Trophoblast cell (in vitro differentiated cells and primary cell): ENCODE measurements at regions not wholly inside any gene's neighbourhood (a gene's known extent, or its start where the extent isn't known, plus 50 kb on each side); places are given as distances from the start of the nearest gene placed in this dataset.

Experiments used
- DNase-seq, 2 donors: peaks; one replicate each; pipeline ENCODE4 v3.0.0-alpha.2; 2016
- H2AFZ ChIP-seq: 2 replicates; pipeline ENCODE4 v1.6.1; 2013; ENCODE audit warnings: low read length, moderate library complexity, mild to moderate bottlenecking; ENCODE audit not compliant: insufficient read depth, poor library complexity
- H2AK5ac ChIP-seq: 2 replicates; pipeline ENCODE4 v1.6.1; 2013; ENCODE audit warnings: mild to moderate bottlenecking, low read length
- H2BK120ac ChIP-seq: 2 replicates; pipeline ENCODE4 v1.6.1; 2013; ENCODE audit warnings: low read length, mild to moderate bottlenecking, moderate library complexity; ENCODE audit not compliant: insufficient read depth, poor library complexity
- H2BK12ac ChIP-seq: 2 replicates; pipeline ENCODE4 v1.6.1; 2013; ENCODE audit warnings: mild to moderate bottlenecking, low read length, moderate library complexity
- H2BK5ac ChIP-seq: 2 replicates; pipeline ENCODE4 v1.6.1; 2013; ENCODE audit warnings: low read length, low read depth, moderate library complexity, mild to moderate bottlenecking; ENCODE audit not compliant: poor library complexity
- H3K14ac ChIP-seq: 2 replicates; pipeline ENCODE4 v1.6.1; 2013; ENCODE audit warnings: mild to moderate bottlenecking, low read length
- H3K18ac ChIP-seq: 2 replicates; pipeline ENCODE4 v1.6.1; 2013; ENCODE audit warnings: mild to moderate bottlenecking, low read length
- H3K23ac ChIP-seq: 2 replicates; pipeline ENCODE4 v1.6.1; 2013; ENCODE audit warnings: low read length
- H3K27ac ChIP-seq: 2 replicates; pipeline ENCODE4 v1.5.1; 2013; ENCODE audit warnings: low read depth, mild to moderate bottlenecking, inconsistent platforms, low read length, moderate library complexity
- H3K27me3 ChIP-seq: 2 replicates; pipeline ENCODE4 v1.6.1; 2013; ENCODE audit warnings: inconsistent platforms, mild to moderate bottlenecking, low read length, moderate library complexity; ENCODE audit not compliant: insufficient read depth
- H3K36me3 ChIP-seq, 2 experiments: 1 replicate in 1 of 2; 2 replicates in 1 of 2; pipeline ENCODE4 v1.6.1; 2013; ENCODE audit warnings: low read length in 2 of 2, mild to moderate bottlenecking in 2 of 2, moderate library complexity in 1 of 2; ENCODE audit not compliant: insufficient read depth in 2 of 2, control insufficient read depth in 1 of 2
- H3K4ac ChIP-seq: 2 replicates; pipeline ENCODE4 v1.6.1; 2013; ENCODE audit warnings: low read depth, mild to moderate bottlenecking, low read length, moderate library complexity
- H3K4me1 ChIP-seq, 2 experiments: 1 replicate in 1 of 2; 2 replicates in 1 of 2; pipeline ENCODE4 v1.6.1; 2013; ENCODE audit warnings: low read length in 2 of 2, mild to moderate bottlenecking in 2 of 2, moderate library complexity in 1 of 2; ENCODE audit not compliant: insufficient read depth in 2 of 2, control insufficient read depth in 1 of 2
- H3K4me2 ChIP-seq: 2 replicates; pipeline ENCODE4 v1.6.1; 2013; ENCODE audit warnings: inconsistent platforms, mild to moderate bottlenecking, low read length, moderate library complexity
- H3K4me3 ChIP-seq: 2 replicates; pipeline ENCODE4 v1.5.1; 2013; ENCODE audit warnings: mild to moderate bottlenecking, low read depth, low read length, inconsistent platforms
- H3K79me1 ChIP-seq: one replicate; pipeline ENCODE4 v1.6.1; 2013; ENCODE audit warnings: low read length
- H3K79me2 ChIP-seq: 2 replicates; pipeline ENCODE4 v1.6.1; 2013; ENCODE audit warnings: low read length, mild to moderate bottlenecking; ENCODE audit not compliant: control insufficient read depth, insufficient read depth, poor library complexity
- H3K9ac ChIP-seq: 2 replicates; pipeline ENCODE4 v1.6.1; 2013; ENCODE audit warnings: mild to moderate bottlenecking, low read length
- H3K9me3 ChIP-seq: 2 replicates; pipeline ENCODE4 v1.6.1; 2013; ENCODE audit warnings: low read depth, mild to moderate bottlenecking, control low read depth, inconsistent platforms, low read length; ENCODE audit not compliant: insufficient read depth
- H4K12ac ChIP-seq: 2 replicates; pipeline ENCODE4 v1.6.1; 2013; ENCODE audit warnings: low read depth, mild to moderate bottlenecking, low read length, moderate library complexity
- H4K8ac ChIP-seq: 2 replicates; pipeline ENCODE4 v1.6.1; 2013; ENCODE audit warnings: low read depth, mild to moderate bottlenecking, low read length, moderate library complexity
- H4K91ac ChIP-seq: one replicate; pipeline ENCODE4 v1.6.1; 2013; ENCODE audit warnings: low read depth, mild to moderate bottlenecking, low read length, moderate library complexity
- WGBS: extraction: QIAGEN DNeasy Blood & Tissue Kit; methylation state at CpG from one replicate; pipeline ENCODE4 v1.1.7; 2013; ENCODE audit warnings: missing lambda C conversion rate; ENCODE audit not compliant: insufficient read length, insufficient coverage; ENCODE audit errors: extremely low coverage; 5-methylcytosine and 5-hydroxymethylcytosine counted together

DNA sequence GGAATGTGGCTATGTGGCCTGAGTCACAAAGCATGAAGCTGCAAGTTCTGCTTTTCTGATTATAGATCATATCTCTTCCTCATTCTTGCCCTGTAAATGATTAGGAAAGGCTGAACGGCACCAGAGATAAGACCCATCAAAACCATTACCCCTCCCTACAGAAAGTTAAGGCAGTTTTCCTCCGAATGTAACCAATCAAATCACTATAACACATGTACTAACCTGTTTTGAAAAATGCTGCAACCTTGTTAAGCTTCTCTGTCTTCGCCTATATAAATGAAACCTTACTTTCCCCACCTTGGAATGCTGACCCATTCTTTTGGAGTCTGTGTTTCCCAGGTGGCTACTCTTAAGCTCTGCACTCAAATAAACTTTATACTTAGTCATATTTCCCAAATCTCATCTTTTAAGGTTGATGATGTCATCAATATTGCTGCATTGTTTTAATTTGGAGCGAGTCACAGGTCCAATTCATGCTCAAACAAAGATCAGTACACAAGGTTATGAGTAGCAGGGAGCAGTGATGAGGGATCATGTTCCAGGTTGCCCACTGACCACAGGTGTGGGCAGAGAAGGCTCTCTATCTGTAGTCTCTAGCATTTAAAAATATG lies 662.3 kb downstream of the IRS1 start:
- Histone ChIP-seq H3K27me3 (no peaks in the 10 kb centered on the region), H3K23ac (no peak overlapping the region), H3K27ac (no peak overlapping the region), H3K4ac (no peak overlapping the region), H4K8ac (no peak overlapping the region), H2BK5ac (no peak overlapping the region), H3K4me2 (no peak overlapping the region), H3K18ac (no peak overlapping the region), H2BK12ac (no peak overlapping the region), H2AFZ (no peak overlapping the region), H2AK5ac (no peak overlapping the region), H3K79me1 (no peaks in the 10 kb centered on the region), H3K36me3 (no peaks in the 10 kb centered on the region), H3K4me1 (no peaks in the 10 kb centered on the region), H4K91ac (no peak overlapping the region), H3K4me3 (no peak overlapping the region), H2BK120ac (no peak overlapping the region), H3K9me3 (no peaks in the 10 kb centered on the region), H3K9ac (no peak overlapping the region), H3K14ac (no peak overlapping the region), H3K79me2 (no peaks in the 10 kb centered on the region), H4K12ac (no peak overlapping the region)
- peak; percentile 3 to 27 for DNase-seq
- WGBS: no CpG with 5 or more reads among the region's 4 CpGs

DNA sequence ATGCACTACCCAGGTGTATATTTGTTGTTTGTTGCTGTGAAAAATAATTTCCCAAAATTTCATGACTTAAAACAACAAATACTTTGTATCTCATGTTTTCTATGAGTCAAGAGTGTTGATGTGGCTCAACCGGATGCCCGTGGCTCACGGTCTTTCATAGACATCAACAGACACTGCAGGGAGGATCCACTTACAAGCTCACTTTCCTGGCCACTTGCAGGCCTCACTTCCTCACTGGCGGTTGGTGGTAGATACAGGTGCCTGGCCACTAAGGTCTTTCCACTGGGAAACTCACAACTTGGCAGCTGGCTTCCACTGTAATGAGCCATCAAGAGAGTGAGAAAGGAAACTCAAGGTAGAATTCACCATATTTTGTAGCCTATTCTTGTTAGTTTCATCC lies 662.9 kb downstream of the IRS1 start:
- DNase-seq: peak; percentile 10 to 12
- Histone ChIP-seq H2BK120ac (peak overlapping the region; percentile 3), H3K79me1 (no peaks in the 10 kb centered on the region)

DNA sequence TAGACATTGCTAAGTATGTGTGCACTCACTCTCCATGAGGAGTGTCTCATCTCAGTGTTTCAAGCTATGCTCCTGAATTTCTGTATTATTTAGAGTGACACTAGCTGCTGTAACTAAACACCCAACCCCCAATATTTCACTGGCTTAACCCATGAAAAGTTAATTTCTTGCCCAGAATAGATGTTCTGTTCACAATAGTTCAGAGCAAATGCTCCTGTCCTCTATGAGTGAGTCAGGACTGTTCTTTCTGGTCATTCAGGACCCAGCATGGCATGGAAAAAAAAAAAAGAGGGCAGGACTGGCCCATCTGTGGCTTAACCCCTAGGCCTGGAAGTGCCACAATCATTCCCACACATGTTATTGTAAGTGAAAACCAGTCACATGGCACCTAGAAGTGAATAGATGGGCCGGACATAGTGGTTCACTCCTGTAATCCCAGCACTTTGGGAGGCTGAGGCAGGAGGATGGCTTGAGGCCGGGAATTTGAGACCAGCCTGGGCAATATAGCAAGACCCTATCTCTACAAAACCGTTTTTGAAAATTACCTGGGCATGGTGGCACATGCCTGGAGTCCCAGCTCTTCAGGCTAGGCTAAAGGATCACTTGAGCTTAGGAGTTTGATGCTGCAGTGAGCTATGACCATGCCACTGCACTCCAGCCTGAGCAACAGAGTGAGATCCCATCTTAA lies 663.6 kb downstream of the IRS1 start:
- no peak overlapping the region for H2BK120ac ChIP-seq
- H4K8ac ChIP-seq: no peak overlapping the region
- no peak overlapping the region for H2AK5ac ChIP-seq
- no peak overlapping the region for H3K23ac ChIP-seq
- H3K14ac ChIP-seq: no peak overlapping the region
- H4K12ac ChIP-seq: peak overlapping the region; percentile 43
- DNase-seq: no peak
- no peak overlapping the region for H2BK5ac ChIP-seq
- H2BK12ac ChIP-seq: no peak overlapping the region
- no peaks in the 10 kb centered on the region for H3K4me1 ChIP-seq
- H2AFZ ChIP-seq: no peak overlapping the region
- H4K91ac ChIP-seq: peak overlapping the region; percentile 32
- H3K18ac ChIP-seq: no peak overlapping the region
- H3K79me1 ChIP-seq: no peaks in the 10 kb centered on the region
- H3K27ac ChIP-seq: no peak overlapping the region
- H3K4me3 ChIP-seq: no peak overlapping the region
- no peaks in the 10 kb centered on the region for H3K79me2 ChIP-seq
- H3K9ac ChIP-seq: no peak overlapping the region
- no peak overlapping the region for H3K4ac ChIP-seq
- H3K36me3 ChIP-seq: no peaks in the 10 kb centered on the region
- no peaks in the 10 kb centered on the region for H3K9me3 ChIP-seq
- no peak overlapping the region for H3K4me2 ChIP-seq
- WGBS: no CpG with 5 or more reads among the region's 3 CpGs
- no peaks in the 10 kb centered on the region for H3K27me3 ChIP-seq

More for the DNA sequence above, 662.9 kb downstream of the IRS1 start:
- H3K4me3 ChIP-seq: no peak overlapping the region
- H2AFZ ChIP-seq: no peak overlapping the region
- no peak overlapping the region for H3K4me2 ChIP-seq
- peak overlapping the region; percentile 56 for H2BK5ac ChIP-seq
- no peak overlapping the region for H3K18ac ChIP-seq
- no peaks in the 10 kb centered on the region for H3K4me1 ChIP-seq
- H4K91ac ChIP-seq: no peak overlapping the region
- no peaks in the 10 kb centered on the region for H3K79me2 ChIP-seq
- peak overlapping the region; percentile 7 for H4K8ac ChIP-seq
- H4K12ac ChIP-seq: no peak overlapping the region
- H3K14ac ChIP-seq: no peak overlapping the region
- H2AK5ac ChIP-seq: no peak overlapping the region
- no peak overlapping the region for H3K27ac ChIP-seq
- no CpG with 5 or more reads among the region's 4 CpGs for WGBS
- H3K4ac ChIP-seq: no peak overlapping the region
- no peak overlapping the region for H3K9ac ChIP-seq
- H3K36me3 ChIP-seq: no peaks in the 10 kb centered on the region
- no peaks in the 10 kb centered on the region for H3K9me3 ChIP-seq
- H3K27me3 ChIP-seq: no peaks in the 10 kb centered on the region
- H2BK12ac ChIP-seq: peak overlapping the region; percentile 3
- no peak overlapping the region for H3K23ac ChIP-seq

DNA sequence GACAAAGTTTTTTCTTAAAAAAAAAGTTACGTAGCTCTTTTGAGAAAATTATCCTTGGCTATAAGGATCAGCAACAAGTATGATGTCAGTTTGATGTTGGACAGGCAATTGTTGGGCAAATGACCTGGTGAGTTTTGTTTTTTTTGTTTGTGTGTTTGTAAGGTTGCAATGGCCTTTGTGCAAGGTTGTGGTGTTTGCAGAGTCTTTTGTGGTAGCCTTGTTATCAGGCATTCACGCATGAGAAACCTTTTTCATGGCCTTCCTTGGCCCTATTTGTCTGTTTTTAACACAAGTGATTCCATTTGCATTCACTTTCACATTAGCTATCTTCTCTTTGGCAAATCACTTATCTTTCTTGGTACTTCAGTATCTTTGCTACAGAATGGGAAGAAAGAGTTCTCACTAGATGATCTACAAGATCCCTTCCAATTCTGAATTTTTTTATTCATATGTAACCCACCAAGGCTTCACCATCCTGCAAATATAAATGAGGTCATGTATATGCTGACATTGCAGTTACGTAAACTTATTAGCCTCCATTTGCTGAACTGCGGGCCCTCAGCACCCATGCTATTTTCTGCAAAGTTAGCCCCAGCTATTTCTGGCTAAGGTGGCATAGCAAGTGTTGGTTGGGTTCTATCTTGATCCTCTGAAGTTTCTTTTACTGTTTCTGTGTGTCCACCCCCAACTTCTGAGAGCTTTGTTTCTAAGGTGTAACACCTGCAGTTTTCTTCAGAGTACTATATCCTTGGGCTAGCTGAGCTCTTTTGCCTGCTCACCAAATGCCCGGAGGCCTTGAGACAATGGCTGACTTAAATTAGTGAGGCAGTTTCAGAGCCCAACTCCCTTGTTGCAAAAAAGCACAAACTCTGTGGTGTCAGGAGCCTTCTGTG lies 667.1 kb downstream of the IRS1 start:
- H3K4me3 ChIP-seq: no peak overlapping the region
- H3K14ac ChIP-seq: no peak overlapping the region
- H3K4me1 ChIP-seq: no peaks in the 10 kb centered on the region
- no peak for DNase-seq
- no peak overlapping the region for H3K4me2 ChIP-seq
- no CpG with 5 or more reads among the region's 5 CpGs for WGBS
- no peak overlapping the region for H3K18ac ChIP-seq
- no peak overlapping the region for H2AK5ac ChIP-seq
- H4K8ac ChIP-seq: no peak overlapping the region
- H3K4ac ChIP-seq: no peak overlapping the region
- no peak overlapping the region for H2AFZ ChIP-seq
- no peaks in the 10 kb centered on the region for H3K9me3 ChIP-seq
- no peaks in the 10 kb centered on the region for H3K27me3 ChIP-seq
- no peak overlapping the region for H4K91ac ChIP-seq
- H3K79me1 ChIP-seq: no peaks in the 10 kb centered on the region
- H3K79me2 ChIP-seq: no peaks in the 10 kb centered on the region
- H4K12ac ChIP-seq: no peak overlapping the region
- no peak overlapping the region for H2BK5ac ChIP-seq
- no peak overlapping the region for H3K9ac ChIP-seq
- H3K23ac ChIP-seq: no peak overlapping the region
- H2BK12ac ChIP-seq: no peak overlapping the region
- H3K36me3 ChIP-seq: no peaks in the 10 kb centered on the region
- no peak overlapping the region for H3K27ac ChIP-seq
- H2BK120ac ChIP-seq: no peak overlapping the region
